GM21786 (cell line): ENCODE measurements at regions not wholly inside any gene's neighbourhood (a gene's known extent, or its start where the extent isn't known, plus 50 kb on each side); places are given as distances from the start of the nearest gene placed in this dataset.
"Not testable (repeated sequence)": the region's sequence is repeated elsewhere in the genome, so short reads cannot be mapped to it uniquely, and the experiment has no call there.

Experiments used
- ATAC-seq: cut with Tn5 transposase; IDR thresholded peaks from one replicate; pipeline ENCODE4 v1.9.1; 2021; ENCODE audit not compliant: unreplicated experiment

- no peak for ATAC-seq
Measured at GRCh38 chr12:118536306-118536906, 160.1 kb downstream of the SUDS3 start.

GRCh38 chr12:118537481-118537917, 161.1 kb downstream of the SUDS3 start:
- no peak for ATAC-seq

GRCh38 chr12:118541071-118541470, 164.7 kb downstream of the SUDS3 start:
- no peak for ATAC-seq

- ATAC-seq, result no peak
Measured at GRCh38 chr12:118541934-118542333, 165.6 kb downstream of the SUDS3 start.

GRCh38 chr12:118543651-118544050, 167.3 kb downstream of the SUDS3 start:
- ATAC-seq, result no peak

- no peak for ATAC-seq
Measured at GRCh38 chr12:118544569-118544968, 168.2 kb downstream of the SUDS3 start.

- not testable (repeated sequence) for ATAC-seq
Measured at GRCh38 chr12:118547606-118548005, 171.3 kb downstream of the SUDS3 start.

- ATAC-seq, result no peak
Measured at GRCh38 chr12:118548887-118549509, 172.6 kb downstream of the SUDS3 start.

- no peak for ATAC-seq
Measured at GRCh38 chr12:118549510-118549980, 173.2 kb downstream of the SUDS3 start.

- ATAC-seq, result no peak
Measured at GRCh38 chr12:118553856-118554504, 177.6 kb downstream of the SUDS3 start.

- no peak for ATAC-seq
Measured at GRCh38 chr12:118558941-118559340, 182.6 kb downstream of the SUDS3 start.

- ATAC-seq, result no peak
Measured at GRCh38 chr12:118560733-118561132, 184.4 kb downstream of the SUDS3 start.

GRCh38 chr12:118571730-118572129, 195.4 kb downstream of the SUDS3 start:
- ATAC-seq, result no peak

- ATAC-seq, result no peak
Measured at GRCh38 chr12:118574288-118574687, 197.9 kb downstream of the SUDS3 start.

- no peak for ATAC-seq
Measured at GRCh38 chr12:118575730-118576129, 199.4 kb downstream of the SUDS3 start.

- ATAC-seq, result no peak
Measured at GRCh38 chr12:118581371-118581770, 205.0 kb downstream of the SUDS3 start.

- ATAC-seq, result no peak
Measured at GRCh38 chr12:118582863-118583262, 206.5 kb downstream of the SUDS3 start.

- no peak for ATAC-seq
Measured at GRCh38 chr12:118586433-118586832, 210.1 kb downstream of the SUDS3 start.

- no peak for ATAC-seq
Measured at GRCh38 chr12:118589162-118589561, 212.8 kb downstream of the SUDS3 start.

GRCh38 chr12:118590406-118591150, 214.2 kb downstream of the SUDS3 start:
- no peak for ATAC-seq

- no peak for ATAC-seq
Measured at GRCh38 chr12:118603610-118604361, 227.4 kb downstream of the SUDS3 start.
